ENCODE measurements at regions not wholly inside any gene's neighbourhood (a gene's known extent, or its start where the extent isn't known, plus 50 kb on each side); places are given as distances from the start of the nearest gene placed in this dataset.

DNA sequence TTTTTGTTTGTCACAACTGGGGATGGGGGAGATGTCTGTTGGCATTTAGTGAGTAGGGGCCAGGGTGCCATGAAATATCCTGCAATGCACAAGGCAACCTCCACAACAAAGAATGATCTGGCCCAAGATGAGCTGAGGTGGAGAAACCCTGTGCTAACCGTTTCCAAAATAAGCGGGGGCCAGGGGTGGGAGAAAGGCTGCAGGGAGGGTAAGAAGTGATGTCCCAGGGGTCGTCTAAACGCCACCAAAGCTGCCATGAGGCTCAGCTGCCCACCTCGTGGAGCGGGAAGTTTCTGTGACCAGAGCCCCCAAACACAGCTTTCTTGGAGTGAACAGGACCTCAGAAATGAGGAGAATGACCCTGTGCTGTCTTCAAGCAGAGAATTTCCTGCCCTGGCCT lies 76.5 kb upstream of the CDH5 start:
- H2BK15ac ChIP-seq (ENCODE audit: low read length): no peak overlapping the region
- no peak overlapping the region for H3K4me3 ChIP-seq (ENCODE audit: extremely low read depth in 1 of 4, insufficient read depth in 2 of 4, low read depth in 3 of 4, low read length in 4 of 4)
- no peak overlapping the region for H4K5ac ChIP-seq (ENCODE audit: insufficient read length, low read depth, low read length)
- H3K4ac ChIP-seq (replicated peaks; ENCODE audit: insufficient read length, low read depth, low read length): no peak overlapping the region
- CTCF ChIA-PET (ENCODE audit: partially characterized antibody): interaction anchor here (0.8 to 1.6 kb wide), 6 partner anchors 11 to 579 kb away, joined by 3 to 4 read pairs (median 4); no protein-coding TSS in a partner anchor
- DNase-seq (ENCODE audit: low read depth in 1 of 2, low spot score in 2 of 2) (no peak), FAIRE-seq (no peak)
- no peak overlapping the region for H2BK5ac ChIP-seq (ENCODE audit: low read depth, low read length)
- H2BK20ac ChIP-seq (ENCODE audit: low read length): no peak overlapping the region
- no peak overlapping the region for H3K27ac ChIP-seq (ENCODE audit: low read depth, low read length)
- H2AFZ ChIP-seq (ENCODE audit: low read length): no peak overlapping the region
- peak overlapping the region; percentile 35 for H4K8ac ChIP-seq (ENCODE audit: extremely low read depth, insufficient read depth, low read length)
- no peaks in the 10 kb centered on the region; a peak in 1 of 7 replicates for H3K4me1 ChIP-seq (replicated peaks in 1 of 4; ENCODE audit: control insufficient read depth in 3 of 4, insufficient read depth in 4 of 4, low read length in 3 of 4)
- H3K79me1 ChIP-seq (ENCODE audit: low read depth, low read length): no peaks in the 10 kb centered on the region
- H3K36me3 ChIP-seq (ENCODE audit: control insufficient read depth in 2 of 4, insufficient read depth in 4 of 4, low read length in 3 of 4): no peaks in the 10 kb centered on the region
- no peak overlapping the region for H3K9ac ChIP-seq (replicated peaks in 1 of 4; ENCODE audit: extremely low read depth in 1 of 4, low read depth in 3 of 4, low read length in 3 of 4)
- H2BK120ac ChIP-seq (replicated peaks; ENCODE audit: low read depth, low read length): no peak overlapping the region
- no peaks in the 10 kb centered on the region for H3K23me2 ChIP-seq (ENCODE audit: low read depth, low read length)
- H2AK5ac ChIP-seq (ENCODE audit: low read depth, low read length): no peak overlapping the region
- 80% methylated on average over 6 of the region's 6 CpGs; no CpG with 5 or more reads in 1 of the 2 experiments for WGBS, 2 experiments (ENCODE audit: extremely low coverage in 1 of 2, insufficient coverage in 1 of 2, insufficient read length in 1 of 2, insufficient replicate concordance in 2 of 2, low coverage in 1 of 2, low lambda C conversion rate in 2 of 2, missing lambda C conversion rate in 1 of 2)
- no peak overlapping the region for H3K4me2 ChIP-seq (ENCODE audit: insufficient read depth in 1 of 2, low read depth in 2 of 2, low read length in 2 of 2)
- no peak overlapping the region for H3K14ac ChIP-seq (ENCODE audit: insufficient read length)
- POLR2A ChIA-PET (ENCODE audit: partially characterized antibody): no interaction called here
- no peak overlapping the region for H3K56ac ChIP-seq (replicated peaks; ENCODE audit: insufficient read length, low read depth, low read length)
- H3K9me3 ChIP-seq (ENCODE audit: insufficient read depth in 2 of 2, low read depth in 1 of 2, low read length in 1 of 2): no peaks in the 10 kb centered on the region
- no peak overlapping the region for H2BK12ac ChIP-seq (ENCODE audit: low read depth, low read length)
- H3K27me3 ChIP-seq (replicated peaks in 1 of 4; ENCODE audit: control insufficient read depth in 3 of 4, extremely low read depth in 1 of 4, insufficient read depth in 3 of 4, low read length in 3 of 4): no peaks in the 10 kb centered on the region; a peak in 1 of 7 replicates
- no peak overlapping the region for H4K91ac ChIP-seq (replicated peaks; ENCODE audit: insufficient read length, low read length)
- H3K79me2 ChIP-seq (ENCODE audit: control insufficient read depth in 1 of 2, insufficient read depth in 2 of 2, low read length in 2 of 2): no peaks in the 10 kb centered on the region
- H3K18ac ChIP-seq (ENCODE audit: extremely low read depth, low read length): no peak overlapping the region
- no peaks in the 10 kb centered on the region for H4K20me1 ChIP-seq (replicated peaks in 1 of 2; ENCODE audit: control insufficient read depth in 1 of 2, insufficient read depth in 2 of 2, low read length in 2 of 2)
- no peak overlapping the region for H3K23ac ChIP-seq (ENCODE audit: insufficient read length)
- no peak for TF ChIP-seq EGR1 (IDR thresholded peaks at IDR 0.05; ENCODE audit: borderline replicate concordance, low read depth, low read length)
- no peak for TF ChIP-seq SP2 (IDR thresholded peaks at IDR 0.05; ENCODE audit: low read length)
- TF ChIP-seq, protein P1, sequence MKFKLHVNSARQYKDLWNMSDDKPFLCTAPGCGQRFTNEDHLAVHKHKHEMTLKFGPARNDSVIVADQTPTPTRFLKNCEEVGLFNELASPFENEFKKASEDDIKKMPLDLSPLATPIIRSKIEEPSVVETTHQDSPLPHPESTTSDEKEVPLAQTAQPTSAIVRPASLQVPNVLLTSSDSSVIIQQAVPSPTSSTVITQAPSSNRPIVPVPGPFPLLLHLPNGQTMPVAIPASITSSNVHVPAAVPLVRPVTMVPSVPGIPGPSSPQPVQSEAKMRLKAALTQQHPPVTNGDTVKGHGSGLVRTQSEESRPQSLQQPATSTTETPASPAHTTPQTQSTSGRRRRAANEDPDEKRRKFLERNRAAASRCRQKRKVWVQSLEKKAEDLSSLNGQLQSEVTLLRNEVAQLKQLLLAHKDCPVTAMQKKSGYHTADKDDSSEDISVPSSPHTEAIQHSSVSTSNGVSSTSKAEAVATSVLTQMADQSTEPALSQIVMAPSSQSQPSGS (IDR thresholded peaks at IDR 0.05; ENCODE audit: low read length): no peak
- TF ChIP-seq BCL11A (IDR thresholded peaks at IDR 0.05; ENCODE audit: low read depth in 2 of 2, low read length in 2 of 2): no peak
- TF ChIP-seq CBX5 (IDR thresholded peaks at IDR 0.05; ENCODE audit: low read depth, low read length): no peak
- TF ChIP-seq HDAC2 (IDR thresholded peaks at IDR 0.05; ENCODE audit: borderline replicate concordance in 1 of 2, low read depth in 2 of 2, low read length in 2 of 2): no peak
- TF ChIP-seq KDM1A (IDR thresholded peaks at IDR 0.05; ENCODE audit: borderline replicate concordance, low read length): no peak
- no peak for TF ChIP-seq SP4 (IDR thresholded peaks at IDR 0.05; ENCODE audit: low read length)
- TF ChIP-seq RAD21 (IDR thresholded peaks at IDR 0.05 in 1 of 2, conservative IDR thresholded peaks at IDR 0.05 in 1 of 2; ENCODE audit: low read depth in 2 of 2, low read length in 2 of 2): no peak
- TF ChIP-seq CHD1 (IDR thresholded peaks at IDR 0.05; ENCODE audit: low read depth, low read length): no peak
- TF ChIP-seq SUZ12 (IDR thresholded peaks at IDR 0.05; ENCODE audit: low read length): no peak
- no peak for TF ChIP-seq GTF2F1 (IDR thresholded peaks at IDR 0.05; ENCODE audit: borderline replicate concordance, low read depth, low read length)
- no peak for TF ChIP-seq TAF1 (IDR thresholded peaks at IDR 0.05; ENCODE audit: low read depth, low read length)

Data from H1 (cell line).